ENCODE measurements at regions not wholly inside any gene's neighbourhood (a gene's known extent, or its start where the extent isn't known, plus 50 kb on each side); places are given as distances from the start of the nearest gene placed in this dataset.

- no peak for DNase-seq
- Histone ChIP-seq H3K27me3 (no peaks in the 10 kb centered on the region), H3K4me3 (replicated peaks in 1 of 3) (no peak overlapping the region), H3K4me1 (no peaks in the 10 kb centered on the region), H3K9me3 (no peaks in the 10 kb centered on the region), H3K27ac (no peak overlapping the region), H3K36me3 (no peaks in the 10 kb centered on the region)
- no peak for TF ChIP-seq POLR2A (IDR thresholded peaks at IDR 0.05)
- intact Hi-C loops (cut with DNase I): no loop called here
- 47 to 73% methylated on average over 1 of the region's 1 CpG for WGBS, 2 donors
Observed at GRCh38 chr5:144026286-144026685, 144.2 kb downstream of the YIPF5 start.

GRCh38 chr5:144028058-144028457 lies 142.4 kb downstream of the YIPF5 start:
- intact Hi-C loops (cut with DNase I): no loop called here
- Histone ChIP-seq H3K36me3 (no peaks in the 10 kb centered on the region), H3K27me3 (no peaks in the 10 kb centered on the region), H3K4me3 (replicated peaks in 1 of 3) (no peak overlapping the region), H3K27ac (no peak overlapping the region), H3K4me1 (no peaks in the 10 kb centered on the region), H3K9me3 (no peaks in the 10 kb centered on the region)
- 22 to 25% methylated on average over 2 of the region's 2 CpGs for WGBS, 2 donors
- TF ChIP-seq CTCF (IDR thresholded peaks at IDR 0.05) (no peak), POLR2A (IDR thresholded peaks at IDR 0.05) (no peak)
- no peak for DNase-seq

GRCh38 chr5:144028636-144029035 lies 141.8 kb downstream of the YIPF5 start:
- intact Hi-C loops (cut with DNase I): no loop called here
- TF ChIP-seq CTCF (IDR thresholded peaks at IDR 0.05) (no peak), POLR2A (IDR thresholded peaks at IDR 0.05) (no peak)
- no peaks in the 10 kb centered on the region for H3K36me3 ChIP-seq
- 22 to 30% methylated on average over 2 of the region's 2 CpGs for WGBS, 2 donors
- H3K4me1 ChIP-seq: no peaks in the 10 kb centered on the region
- no peaks in the 10 kb centered on the region for H3K9me3 ChIP-seq
- H3K4me3 ChIP-seq (replicated peaks in 1 of 3): no peak overlapping the region
- DNase-seq: no peak
- H3K27me3 ChIP-seq: no peaks in the 10 kb centered on the region
- no peak overlapping the region for H3K27ac ChIP-seq

- no peaks in the 10 kb centered on the region for H3K27me3 ChIP-seq
Observed at GRCh38 chr5:144030904-144031303, 139.6 kb downstream of the YIPF5 start.

GRCh38 chr5:144032375-144032774 lies 138.1 kb downstream of the YIPF5 start:
- WGBS, 2 donors: 78 to 81% methylated on average over 6 of the region's 6 CpGs
- no peaks in the 10 kb centered on the region for H3K36me3 ChIP-seq
- no peaks in the 10 kb centered on the region for H3K4me1 ChIP-seq
- TF ChIP-seq POLR2A (IDR thresholded peaks at IDR 0.05): no peak
- TF ChIP-seq CTCF (IDR thresholded peaks at IDR 0.05): no peak
- no peak overlapping the region for H3K27ac ChIP-seq
- H3K27me3 ChIP-seq: no peaks in the 10 kb centered on the region
- no peaks in the 10 kb centered on the region for H3K9me3 ChIP-seq
- no peak overlapping the region for H3K4me3 ChIP-seq (replicated peaks in 1 of 3)
- intact Hi-C loops (cut with DNase I): no loop called here
- DNase-seq: no peak

More at GRCh38 chr5:144030904-144031303, 139.6 kb downstream of the YIPF5 start:
- Histone ChIP-seq H3K27ac (no peak overlapping the region), H3K9me3 (no peaks in the 10 kb centered on the region), H3K4me1 (no peaks in the 10 kb centered on the region), H3K36me3 (no peaks in the 10 kb centered on the region), H3K4me3 (replicated peaks in 1 of 3) (no peak overlapping the region)
- no peak for DNase-seq
- 89 to 95% methylated on average over 5 of the region's 5 CpGs for WGBS, 2 donors
- TF ChIP-seq CTCF (IDR thresholded peaks at IDR 0.05) (no peak), POLR2A (IDR thresholded peaks at IDR 0.05) (no peak)
- intact Hi-C loops (cut with DNase I): no loop called here

- intact Hi-C loops (cut with DNase I): no loop called here
- Histone ChIP-seq H3K27me3 (peaks cover 3% of the 10 kb centered on the region), H3K4me1 (no peaks in the 10 kb centered on the region), H3K9me3 (no peaks in the 10 kb centered on the region), H3K36me3 (no peaks in the 10 kb centered on the region), H3K27ac (no peak overlapping the region), H3K4me3 (replicated peaks in 1 of 3) (no peak overlapping the region)
- TF ChIP-seq CTCF (IDR thresholded peaks at IDR 0.05) (no peak), POLR2A (IDR thresholded peaks at IDR 0.05) (no peak)
- DNase-seq: no peak
- 88 to 97% methylated on average over 3 of the region's 3 CpGs for WGBS, 2 donors
Observed at GRCh38 chr5:144033486-144033885, 137.0 kb downstream of the YIPF5 start.
